ENCODE measurements at regions not wholly inside any gene's neighbourhood (a gene's known extent, or its start where the extent isn't known, plus 50 kb on each side); places are given as distances from the start of the nearest gene placed in this dataset.
"Not testable (repeated sequence)": the region's sequence is repeated elsewhere in the genome, so short reads cannot be mapped to it uniquely, and the experiment has no call there.

GRCh38 chr10:36736311-36736710 lies 389.1 kb upstream of the ANKRD30A start:
- Mint-ChIP-seq H3K27me3 (ENCODE audit: unreplicated experiment) (peaks cover 3% of the 10 kb centered on the region), H3K9me3 (ENCODE audit: unreplicated experiment) (no peaks in the 10 kb centered on the region), H3K27ac (ENCODE audit: unreplicated experiment) (no peak overlapping the region), H3K36me3 (ENCODE audit: low read depth, unreplicated experiment) (no peaks in the 10 kb centered on the region), H3K4me1 (ENCODE audit: unreplicated experiment) (no peaks in the 10 kb centered on the region), H3K4me3 (ENCODE audit: unreplicated experiment) (no peak overlapping the region)
- no peak for TF ChIP-seq CTCF (IDR thresholded peaks at IDR 0.05; ENCODE audit: unreplicated experiment)
- DNase-seq (ENCODE audit: low spot score): no peak

GRCh38 chr10:36734590-36734989 lies 390.8 kb upstream of the ANKRD30A start:
- H3K4me1 Mint-ChIP-seq (ENCODE audit: unreplicated experiment); H3K27me3 Mint-ChIP-seq (ENCODE audit: unreplicated experiment); H3K36me3 Mint-ChIP-seq (ENCODE audit: low read depth, unreplicated experiment); DNase-seq (ENCODE audit: low spot score); H3K4me3 Mint-ChIP-seq (ENCODE audit: unreplicated experiment); H3K27ac Mint-ChIP-seq (ENCODE audit: unreplicated experiment); H3K9me3 Mint-ChIP-seq (ENCODE audit: unreplicated experiment): not testable (repeated sequence)

GRCh38 chr10:36730316-36730715 lies 395.1 kb upstream of the ANKRD30A start:
- TF ChIP-seq CTCF (IDR thresholded peaks at IDR 0.05; ENCODE audit: unreplicated experiment): no peak
- H3K4me3 Mint-ChIP-seq (ENCODE audit: unreplicated experiment): no peak overlapping the region
- H3K9me3 Mint-ChIP-seq (ENCODE audit: unreplicated experiment): no peaks in the 10 kb centered on the region
- no peak overlapping the region for H3K27ac Mint-ChIP-seq (ENCODE audit: unreplicated experiment)
- DNase-seq (ENCODE audit: low spot score): no peak
- peaks cover 4% of the 10 kb centered on the region for H3K4me1 Mint-ChIP-seq (ENCODE audit: unreplicated experiment)
- no peaks in the 10 kb centered on the region for H3K36me3 Mint-ChIP-seq (ENCODE audit: low read depth, unreplicated experiment)
- peaks cover 3% of the 10 kb centered on the region for H3K27me3 Mint-ChIP-seq (ENCODE audit: unreplicated experiment)

DNA sequence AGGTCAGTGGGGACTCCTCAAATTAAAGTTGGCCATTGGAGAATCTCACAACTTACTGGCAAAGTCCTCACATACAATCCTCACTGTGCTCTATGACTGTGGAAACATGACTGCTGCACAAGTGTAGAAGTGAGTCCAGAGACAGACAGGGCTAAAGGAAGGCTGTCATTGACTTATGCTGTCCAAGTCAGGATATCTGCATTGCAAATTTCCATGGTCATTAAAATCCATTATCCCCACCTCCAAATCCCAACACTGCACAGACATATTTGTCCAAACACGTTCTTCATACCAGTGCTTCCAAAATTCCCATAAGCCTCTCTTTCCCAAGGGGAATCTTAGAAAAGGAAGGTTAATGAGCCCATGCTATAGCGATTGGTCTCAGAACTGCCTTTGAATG lies 396.8 kb upstream of the ANKRD30A start:
- Mint-ChIP-seq H3K36me3 (ENCODE audit: low read depth, unreplicated experiment) (no peaks in the 10 kb centered on the region), H3K4me3 (ENCODE audit: unreplicated experiment) (no peak overlapping the region), H3K27ac (ENCODE audit: unreplicated experiment) (no peak overlapping the region), H3K9me3 (ENCODE audit: unreplicated experiment) (no peaks in the 10 kb centered on the region), H3K4me1 (ENCODE audit: unreplicated experiment) (peaks cover 7% of the 10 kb centered on the region), H3K27me3 (ENCODE audit: unreplicated experiment) (peaks cover 1% of the 10 kb centered on the region)
- TF ChIP-seq CTCF (IDR thresholded peaks at IDR 0.05; ENCODE audit: unreplicated experiment): no peak
- no peak for DNase-seq (ENCODE audit: low spot score)

DNA sequence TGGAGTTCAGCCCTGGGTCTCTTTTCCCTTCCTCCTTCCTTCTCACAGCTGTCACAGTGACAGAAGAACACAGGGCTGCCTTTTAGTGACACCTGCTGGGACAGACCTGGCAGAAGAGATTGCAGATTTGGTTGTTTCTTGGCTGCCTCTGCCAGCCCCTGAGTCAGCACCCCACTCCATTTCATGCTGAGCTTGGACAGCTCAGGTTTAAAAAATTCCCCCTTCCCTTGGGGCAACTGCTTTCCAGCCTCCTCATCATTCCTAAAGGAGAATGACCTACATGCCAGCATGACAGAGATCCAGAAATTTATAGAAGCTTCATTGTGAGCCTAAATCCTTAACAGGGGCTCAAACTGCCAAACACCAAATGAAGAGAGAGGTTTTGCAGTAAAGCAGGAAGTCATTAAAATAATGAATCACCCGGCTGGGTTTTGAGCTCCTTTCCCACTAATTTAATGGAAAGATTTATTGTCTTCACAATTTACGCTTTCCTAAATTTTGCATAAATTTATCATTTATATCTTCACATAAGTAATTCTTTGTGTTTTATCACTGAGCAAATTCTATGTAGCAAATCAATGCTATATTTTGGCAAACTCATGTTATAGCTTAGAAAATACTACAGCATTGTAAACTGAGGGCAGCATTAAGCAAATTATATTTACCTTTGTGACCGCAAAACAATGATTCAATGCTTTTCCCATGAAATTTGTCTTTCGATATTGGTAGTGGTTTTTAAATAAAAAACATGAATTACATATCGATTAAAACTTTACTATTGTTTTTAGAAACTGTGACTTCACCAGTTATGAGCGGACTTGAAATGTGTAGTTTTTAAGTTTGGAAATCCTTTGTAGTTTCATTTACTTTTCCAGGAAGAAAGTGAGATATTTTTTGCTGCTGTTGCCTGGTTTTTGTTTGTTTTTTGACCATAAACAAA lies 399.5 kb upstream of the ANKRD30A start:
- Mint-ChIP-seq H3K36me3 (ENCODE audit: low read depth, unreplicated experiment) (no peaks in the 10 kb centered on the region), H3K4me3 (ENCODE audit: unreplicated experiment) (no peak overlapping the region), H3K9me3 (ENCODE audit: unreplicated experiment) (no peaks in the 10 kb centered on the region), H3K27ac (ENCODE audit: unreplicated experiment) (no peak overlapping the region), H3K27me3 (ENCODE audit: unreplicated experiment) (no peaks in the 10 kb centered on the region), H3K4me1 (ENCODE audit: unreplicated experiment) (peaks cover 7% of the 10 kb centered on the region)
- DNase-seq (ENCODE audit: low spot score): peak; percentile 38
- no peak for TF ChIP-seq CTCF (IDR thresholded peaks at IDR 0.05; ENCODE audit: unreplicated experiment)

Measured in endothelial cell (in vitro differentiated cells).